GM23338 (cell line): ENCODE measurements at regions not wholly inside any gene's neighbourhood (a gene's known extent, or its start where the extent isn't known, plus 50 kb on each side); places are given as distances from the start of the nearest gene placed in this dataset.

ENCODE experiments used
- CREB1 ChIP-seq: fragments of 250-450 bp; sonication (Bioruptor Pico); IDR thresholded peaks from 2 replicates; pipeline ENCODE4 v1.5.0; 2020; ENCODE audit warnings: low read depth, mild to moderate bottlenecking, moderate library complexity
- EZH2 ChIP-seq: fragments of 200-600 bp; sonication (generic); IDR thresholded peaks from one replicate; pipeline ENCODE4 v1.8.0; 2017; ENCODE audit warnings: antibody characterized with exemption, mild to moderate bottlenecking, low read depth; ENCODE audit not compliant: unreplicated experiment
- EZH2phosphoT487 ChIP-seq: fragments of 200-600 bp; sonication (generic); IDR thresholded peaks from one replicate; pipeline ENCODE4 v1.8.1; 2018; ENCODE audit warnings: antibody characterized with exemption; ENCODE audit not compliant: unreplicated experiment
- JUNB ChIP-seq: IDR thresholded peaks from one replicate; pipeline ENCODE4 v1.6.1; 2016; ENCODE audit warnings: antibody characterized with exemption; ENCODE audit not compliant: unreplicated experiment
- NANOG ChIP-seq: IDR thresholded peaks from 2 replicates; pipeline ENCODE4 v1.6.1; 2016; ENCODE audit warnings: antibody characterized with exemption, borderline replicate concordance
- POLR2AphosphoS5 ChIP-seq: IDR thresholded peaks from 2 replicates; pipeline ENCODE4 v1.6.1; 2016; ENCODE audit warnings: antibody characterized with exemption, low read depth
- REST ChIP-seq: IDR thresholded peaks from one replicate; pipeline ENCODE4 v1.6.1; 2018; ENCODE audit warnings: antibody characterized with exemption; ENCODE audit not compliant: unreplicated experiment
- ZNF331 ChIP-seq: fragments of 250-450 bp; sonication (Bioruptor Pico); IDR thresholded peaks from 2 replicates; pipeline ENCODE4 v1.5.0; 2020; ENCODE audit warnings: low read depth, mild to moderate bottlenecking, moderate library complexity
- TF ChIP-seq, protein P1 (sequence below), 2 experiments: fragments of 200-600 bp in 1 of 2; sonication (generic) in 1 of 2; conservative IDR thresholded peaks; 2 replicates each; pipeline versions ENCODE4 v1.5.1 to v1.6.1; 2016 to 2017; ENCODE audit warnings: antibody characterized with exemption in 2 of 2, low read depth in 2 of 2, mild to moderate bottlenecking in 2 of 2, moderate library complexity in 1 of 2

- TF ChIP-seq, protein P1, sequence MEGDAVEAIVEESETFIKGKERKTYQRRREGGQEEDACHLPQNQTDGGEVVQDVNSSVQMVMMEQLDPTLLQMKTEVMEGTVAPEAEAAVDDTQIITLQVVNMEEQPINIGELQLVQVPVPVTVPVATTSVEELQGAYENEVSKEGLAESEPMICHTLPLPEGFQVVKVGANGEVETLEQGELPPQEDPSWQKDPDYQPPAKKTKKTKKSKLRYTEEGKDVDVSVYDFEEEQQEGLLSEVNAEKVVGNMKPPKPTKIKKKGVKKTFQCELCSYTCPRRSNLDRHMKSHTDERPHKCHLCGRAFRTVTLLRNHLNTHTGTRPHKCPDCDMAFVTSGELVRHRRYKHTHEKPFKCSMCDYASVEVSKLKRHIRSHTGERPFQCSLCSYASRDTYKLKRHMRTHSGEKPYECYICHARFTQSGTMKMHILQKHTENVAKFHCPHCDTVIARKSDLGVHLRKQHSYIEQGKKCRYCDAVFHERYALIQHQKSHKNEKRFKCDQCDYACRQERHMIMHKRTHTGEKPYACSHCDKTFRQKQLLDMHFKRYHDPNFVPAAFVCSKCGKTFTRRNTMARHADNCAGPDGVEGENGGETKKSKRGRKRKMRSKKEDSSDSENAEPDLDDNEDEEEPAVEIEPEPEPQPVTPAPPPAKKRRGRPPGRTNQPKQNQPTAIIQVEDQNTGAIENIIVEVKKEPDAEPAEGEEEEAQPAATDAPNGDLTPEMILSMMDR (conservative IDR thresholded peaks at IDR 0.05; ENCODE audit: low read depth in 2 of 2): no peak
- TF ChIP-seq EZH2phosphoT487: no peak
- no peak for TF ChIP-seq CREB1 (CRISPR knock-in tag)
- no peak for TF ChIP-seq POLR2AphosphoS5
- no peak for TF ChIP-seq REST
- TF ChIP-seq EZH2: no peak
- TF ChIP-seq ZNF331 (CRISPR knock-in tag): no peak
- no peak for TF ChIP-seq JUNB
- no peak for TF ChIP-seq NANOG
Observed at GRCh38 chr14:56724013-56724412, 86.3 kb downstream of the OTX2 start.
